ENCODE measurements at regions not wholly inside any gene's neighbourhood (a gene's known extent, or its start where the extent isn't known, plus 50 kb on each side); places are given as distances from the start of the nearest gene placed in this dataset.
A peak's percentile ranks its signal among the peaks of the same experiment; 100 is the strongest.

GRCh38 chr2:150154308-150154797 is 333.1 kb downstream of the RND3 start:
- no peak for DNase-seq

GRCh38 chr2:150153646-150154307 is 333.7 kb downstream of the RND3 start:
- DNase-seq, result no peak

DNA sequence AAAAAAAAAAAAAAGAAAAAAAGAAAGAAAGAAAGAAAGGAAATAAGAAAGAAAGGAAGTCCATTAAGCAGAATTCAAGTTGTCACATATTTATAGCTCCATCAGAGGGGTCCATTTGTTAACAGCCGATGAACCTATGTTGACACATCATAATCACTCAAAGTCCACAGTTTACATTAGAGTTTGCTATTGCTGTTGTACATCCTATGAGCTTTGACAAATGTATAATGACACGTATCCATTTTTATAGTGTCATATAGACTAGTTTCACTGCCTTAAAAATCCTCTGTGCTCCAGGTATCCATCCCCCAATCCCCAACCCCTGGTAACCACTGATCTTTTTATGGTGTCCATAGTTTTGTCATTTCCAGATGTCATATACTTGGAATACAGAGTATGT is 335.2 kb downstream of the RND3 start:
- DNase-seq, result no peak

- DNase-seq, result no peak
Observed at GRCh38 chr2:150150144-150150543, 337.3 kb downstream of the RND3 start.

- no peak for DNase-seq
Observed at GRCh38 chr2:150147889-150148683, 339.4 kb downstream of the RND3 start.

DNA sequence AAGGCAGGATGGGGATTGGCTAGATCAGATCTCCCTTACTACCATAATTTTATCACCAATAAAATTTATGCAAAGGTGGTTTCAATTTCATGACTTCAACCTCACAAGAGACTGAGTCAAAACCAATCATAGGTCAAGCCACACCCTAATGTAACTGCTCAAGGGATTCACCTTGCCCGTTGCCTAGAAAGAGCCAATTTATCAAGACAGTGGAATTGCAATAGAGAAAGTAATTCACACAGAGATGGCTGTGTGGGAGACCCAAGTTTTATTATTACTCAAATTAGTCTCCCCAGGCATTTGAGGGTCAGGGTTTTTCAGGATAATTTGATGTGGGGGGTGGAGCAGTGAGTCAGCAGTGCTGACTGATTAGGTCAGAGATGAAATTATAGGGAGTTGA is 340.6 kb downstream of the RND3 start:
- no peak for DNase-seq

DNA sequence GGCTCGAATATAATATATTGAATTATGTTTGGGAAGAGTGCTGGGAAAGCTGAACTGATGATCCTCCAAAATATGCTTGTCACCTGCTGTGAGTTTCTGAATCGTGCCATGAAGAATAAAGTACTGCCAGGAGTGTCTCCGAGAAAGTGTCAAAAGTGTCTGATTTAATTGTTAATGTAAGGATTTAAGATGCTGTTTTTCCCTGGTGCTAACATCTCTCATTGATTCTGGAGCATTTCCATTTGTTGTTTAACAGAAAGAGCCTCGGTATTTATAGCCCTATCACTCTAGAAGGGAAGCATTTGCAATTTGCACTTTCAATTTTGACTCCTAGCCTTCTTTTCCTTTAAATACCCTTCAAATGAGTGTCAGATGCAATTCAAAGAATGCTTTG is 342.2 kb downstream of the RND3 start:
- DNase-seq, result no peak

DNA sequence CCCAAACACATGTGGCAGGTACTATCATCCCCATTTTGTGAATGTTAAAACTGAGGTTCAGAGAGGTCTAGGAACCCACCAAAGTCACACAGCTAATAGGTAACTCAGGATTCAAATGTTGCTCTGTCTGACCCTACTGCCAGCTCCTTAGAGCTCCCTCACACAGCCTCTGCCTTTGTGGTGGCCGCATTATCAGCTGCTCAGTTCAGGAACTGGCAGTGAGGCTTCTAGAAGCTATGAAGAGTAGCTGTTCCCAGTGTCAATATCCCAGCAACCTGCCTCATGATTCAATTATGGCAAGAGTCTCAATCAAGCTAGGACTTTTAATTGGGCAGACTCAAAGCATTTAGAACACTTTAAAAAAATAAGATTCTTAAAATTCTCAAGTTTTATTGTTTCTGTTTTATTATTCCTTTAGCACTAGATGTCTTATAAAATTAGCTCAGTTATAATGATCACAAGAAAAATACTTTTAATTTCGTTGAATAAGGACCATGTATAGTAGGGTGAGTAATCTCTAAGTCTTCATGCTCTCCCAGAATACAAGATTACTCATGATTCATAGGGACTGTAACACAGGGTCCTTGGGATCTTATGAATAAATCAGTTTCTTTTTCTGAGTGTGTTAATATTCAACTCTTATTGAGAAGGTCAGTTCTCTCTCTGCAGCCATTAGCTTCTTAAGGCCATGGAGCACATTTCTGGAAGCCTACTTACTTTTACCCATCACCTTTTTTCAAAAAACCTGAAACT is 342.7 kb downstream of the RND3 start:
- DNase-seq, result no peak

DNA sequence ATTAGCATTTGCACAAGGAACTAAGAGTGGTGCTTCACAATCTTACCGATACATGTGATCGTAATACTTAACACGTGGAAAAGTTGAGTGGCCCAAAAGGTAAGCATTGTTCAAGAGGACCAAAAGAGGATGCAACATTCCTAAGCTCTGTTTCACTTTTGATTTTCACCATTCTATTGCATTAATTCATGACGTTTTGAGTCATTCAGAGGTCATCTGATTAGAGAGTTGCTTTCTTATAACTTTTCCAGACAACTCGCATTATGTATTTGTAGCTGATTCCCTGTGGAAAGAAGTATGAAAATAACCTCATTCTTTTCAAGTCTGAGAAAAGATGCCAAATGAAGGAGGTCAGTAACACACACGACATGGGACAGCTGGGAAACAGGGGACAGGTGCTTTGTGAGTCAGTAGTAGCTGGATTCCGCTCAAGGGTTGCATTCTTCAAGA is 344.4 kb downstream of the RND3 start:
- no peak for DNase-seq

- no peak for DNase-seq
Observed at GRCh38 chr2:150142561-150142960, 344.9 kb downstream of the RND3 start.

GRCh38 chr2:150141226-150142001 is 346.1 kb downstream of the RND3 start:
- DNase-seq, result peak; percentile 47

DNA sequence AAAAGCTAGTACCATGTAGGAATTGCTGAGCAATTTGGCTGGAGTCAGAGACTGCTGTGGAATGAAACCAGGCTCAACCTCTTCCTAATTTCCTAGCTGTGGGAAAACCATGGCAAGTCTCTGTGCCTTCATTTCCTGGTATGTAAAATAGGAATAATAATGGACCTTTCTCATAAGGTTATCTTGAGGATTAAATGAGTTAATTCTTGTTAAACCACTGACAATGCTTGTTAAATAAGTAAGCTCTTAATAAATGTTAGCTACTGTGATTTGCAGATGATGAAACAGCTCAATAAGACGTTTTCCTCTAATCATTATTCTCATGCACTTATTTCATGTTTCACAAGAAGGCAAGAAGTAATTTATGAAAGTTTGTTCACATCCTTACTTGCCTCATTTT is 346.7 kb downstream of the RND3 start:
- DNase-seq, result no peak

GRCh38 chr2:150138587-150138986 is 348.9 kb downstream of the RND3 start:
- no peak for DNase-seq

DNA sequence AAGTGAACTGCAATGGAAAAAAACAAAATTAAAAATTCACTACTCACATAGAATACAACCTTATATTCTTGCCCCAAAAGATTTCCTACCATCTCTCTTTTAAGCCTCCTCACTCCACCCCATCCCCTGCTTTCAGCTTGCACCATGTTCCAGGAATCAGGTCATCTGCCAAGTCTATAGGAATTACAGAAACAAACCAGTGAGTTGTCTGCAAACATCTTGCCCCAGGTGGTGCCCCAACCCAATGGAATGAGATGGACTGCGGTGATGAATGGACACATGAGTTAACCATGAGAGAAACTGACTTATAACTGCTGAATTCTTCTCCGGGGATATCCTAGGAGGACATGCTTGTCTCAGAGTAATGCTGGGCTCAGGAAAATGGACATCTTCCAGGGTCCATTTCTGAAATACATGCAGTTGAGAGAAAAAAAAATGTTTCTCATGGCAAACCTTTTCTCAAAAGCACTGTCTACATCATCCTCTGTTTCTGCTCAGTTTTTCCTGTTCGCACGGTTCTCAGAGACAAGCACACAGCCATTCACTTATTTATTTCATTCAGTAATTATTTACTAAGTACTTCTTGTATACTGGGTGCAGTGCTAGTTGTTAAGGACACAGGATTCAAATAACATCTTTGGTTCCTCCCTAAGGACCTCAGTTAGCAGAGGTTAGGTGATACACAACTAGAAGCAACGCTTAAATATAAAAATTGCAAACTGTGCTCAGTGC is 350.0 kb downstream of the RND3 start:
- DNase-seq, result no peak

DNA sequence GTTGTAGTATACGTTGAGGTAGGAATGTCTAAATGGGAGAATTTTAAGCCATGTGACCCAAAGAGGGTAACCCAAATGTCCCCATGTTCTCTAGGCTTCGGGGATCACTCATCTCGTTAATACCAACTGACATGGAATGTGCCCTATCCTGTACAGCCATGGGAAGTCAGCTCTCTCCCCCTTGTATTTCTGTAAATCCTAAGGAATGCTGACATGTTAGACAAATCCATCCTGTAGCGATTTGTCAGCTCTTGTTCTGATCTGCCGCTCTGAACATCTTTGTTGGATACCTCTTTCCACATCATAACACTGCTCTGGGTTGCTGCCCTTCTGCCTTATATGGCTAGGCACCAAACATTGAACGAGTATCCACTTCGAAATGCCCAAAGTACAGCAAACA is 350.6 kb downstream of the RND3 start:
- DNase-seq, result no peak

GRCh38 chr2:150136401-150136800 is 351.1 kb downstream of the RND3 start:
- DNase-seq, result no peak

- no peak for DNase-seq
Observed at GRCh38 chr2:150135223-150135883, 352.1 kb downstream of the RND3 start.

- no peak for DNase-seq
Observed at GRCh38 chr2:150134223-150134857, 353.1 kb downstream of the RND3 start.

GRCh38 chr2:150133623-150134022 is 353.8 kb downstream of the RND3 start:
- no peak for DNase-seq

- DNase-seq, result no peak
Observed at GRCh38 chr2:150129921-150130575, 357.4 kb downstream of the RND3 start.

Measured in NCI-H1436 treated with DMSO at 0.1 percent for 48 hours (cell line).